LNCAP (cell line): ENCODE measurements at regions not wholly inside any gene's neighbourhood (a gene's known extent, or its start where the extent isn't known, plus 50 kb on each side); places are given as distances from the start of the nearest gene placed in this dataset.

Source experiments
- TF ChIP-seq, protein P1 (sequence below): fragments of 450-650 bp; IDR thresholded peaks from 2 replicates; pipeline ENCODE4 v1.5.1; 2017; ENCODE audit warnings: mild to moderate bottlenecking

GRCh38 chr18:14189858-14190257 lies 57.6 kb upstream of the ZNF519 start:
- TF ChIP-seq, protein P1, sequence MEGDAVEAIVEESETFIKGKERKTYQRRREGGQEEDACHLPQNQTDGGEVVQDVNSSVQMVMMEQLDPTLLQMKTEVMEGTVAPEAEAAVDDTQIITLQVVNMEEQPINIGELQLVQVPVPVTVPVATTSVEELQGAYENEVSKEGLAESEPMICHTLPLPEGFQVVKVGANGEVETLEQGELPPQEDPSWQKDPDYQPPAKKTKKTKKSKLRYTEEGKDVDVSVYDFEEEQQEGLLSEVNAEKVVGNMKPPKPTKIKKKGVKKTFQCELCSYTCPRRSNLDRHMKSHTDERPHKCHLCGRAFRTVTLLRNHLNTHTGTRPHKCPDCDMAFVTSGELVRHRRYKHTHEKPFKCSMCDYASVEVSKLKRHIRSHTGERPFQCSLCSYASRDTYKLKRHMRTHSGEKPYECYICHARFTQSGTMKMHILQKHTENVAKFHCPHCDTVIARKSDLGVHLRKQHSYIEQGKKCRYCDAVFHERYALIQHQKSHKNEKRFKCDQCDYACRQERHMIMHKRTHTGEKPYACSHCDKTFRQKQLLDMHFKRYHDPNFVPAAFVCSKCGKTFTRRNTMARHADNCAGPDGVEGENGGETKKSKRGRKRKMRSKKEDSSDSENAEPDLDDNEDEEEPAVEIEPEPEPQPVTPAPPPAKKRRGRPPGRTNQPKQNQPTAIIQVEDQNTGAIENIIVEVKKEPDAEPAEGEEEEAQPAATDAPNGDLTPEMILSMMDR = no peak
